ENCODE measurements at regions not wholly inside any gene's neighbourhood (a gene's known extent, or its start where the extent isn't known, plus 50 kb on each side); places are given as distances from the start of the nearest gene placed in this dataset.

- Histone ChIP-seq H3K9me3 (no peaks in the 10 kb centered on the region), H3K27me3 (no peaks in the 10 kb centered on the region), H3K27ac (no peak overlapping the region), H3K4me3 (no peak overlapping the region), H3K36me3 (no peaks in the 10 kb centered on the region), H3K4me1 (no peaks in the 10 kb centered on the region)
- intact Hi-C loops (cut with DNase I) = no loop called here
- no peak for DNase-seq (ENCODE audit: low spot score in 2 of 2)
- TF ChIP-seq CTCF (IDR thresholded peaks at IDR 0.05) = no peak
Measured at GRCh38 chr16:14338969-14339368, 267.9 kb downstream of the MRTFB start.

DNA sequence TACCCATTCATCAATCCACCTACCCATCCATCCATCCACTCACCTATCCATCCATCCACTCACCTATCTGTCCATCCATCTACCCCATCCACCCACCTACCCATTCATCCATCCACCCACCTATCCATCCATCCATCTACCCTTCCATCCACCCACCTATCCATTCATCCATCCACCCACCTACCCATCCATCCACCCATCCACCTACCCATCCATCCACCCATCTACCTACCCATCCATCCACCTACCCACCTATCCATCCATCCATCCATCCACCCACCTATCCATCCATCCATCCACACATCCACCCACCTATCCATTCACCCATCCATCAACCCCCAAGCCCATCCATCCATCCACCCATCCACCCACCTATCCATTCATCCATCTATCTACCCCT lies 267.1 kb downstream of the MRTFB start:
- intact Hi-C loops (cut with DNase I) = no loop called here
- Histone ChIP-seq H3K27ac (no peak overlapping the region), H3K4me3 (no peak overlapping the region), H3K9me3 (no peaks in the 10 kb centered on the region), H3K4me1 (no peaks in the 10 kb centered on the region), H3K27me3 (no peaks in the 10 kb centered on the region), H3K36me3 (no peaks in the 10 kb centered on the region)
- no peak for DNase-seq (ENCODE audit: low spot score in 2 of 2)
- TF ChIP-seq CTCF (IDR thresholded peaks at IDR 0.05) = no peak

DNA sequence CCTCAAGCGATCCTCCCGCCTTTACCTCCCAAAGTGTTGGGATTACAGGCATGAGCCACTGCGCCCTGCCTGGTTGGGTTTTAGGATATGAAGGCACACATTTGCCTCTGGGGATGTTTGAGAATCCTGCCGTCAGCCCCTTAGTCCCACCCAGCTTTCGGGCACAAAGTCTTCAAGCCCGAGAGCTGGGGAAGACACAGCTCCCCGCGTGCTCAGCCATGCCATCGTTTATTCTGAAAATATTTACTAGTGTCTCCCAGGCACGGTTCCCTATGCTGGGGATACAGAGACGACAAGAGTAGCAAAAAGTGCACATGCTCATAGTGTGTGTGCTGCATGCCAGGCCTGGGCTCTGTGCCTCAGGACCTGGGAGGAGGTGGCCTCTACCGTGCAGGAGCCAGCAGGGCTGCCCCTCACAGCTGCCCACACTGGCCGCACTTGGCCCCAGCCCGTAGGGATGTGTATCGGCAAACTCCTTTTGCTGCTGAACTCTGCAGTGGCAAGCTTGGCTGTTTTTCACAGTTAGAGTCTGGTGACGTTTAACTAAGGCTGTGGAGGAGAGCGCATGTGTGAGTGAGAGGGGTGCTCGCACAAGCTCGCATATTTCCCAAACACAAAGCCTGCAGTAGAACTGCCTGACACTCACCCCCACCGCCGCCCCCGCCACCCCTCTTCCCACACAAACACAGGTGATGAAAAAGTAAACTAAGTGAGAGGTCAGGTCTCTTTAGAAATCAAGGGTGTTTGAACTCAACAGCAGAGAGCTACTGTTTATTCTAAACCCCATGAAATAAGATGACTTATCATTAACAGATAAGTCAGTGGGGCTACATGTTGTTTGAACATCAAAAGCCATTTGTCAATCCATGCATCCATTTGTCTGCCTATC lies 266.4 kb downstream of the MRTFB start:
- no peaks in the 10 kb centered on the region for H3K9me3 ChIP-seq
- H3K27me3 ChIP-seq = no peaks in the 10 kb centered on the region
- no peaks in the 10 kb centered on the region for H3K4me1 ChIP-seq
- H3K27ac ChIP-seq = no peak overlapping the region
- no peak for TF ChIP-seq CTCF (IDR thresholded peaks at IDR 0.05)
- DNase-seq (ENCODE audit: low spot score in 2 of 2) = no peak
- intact Hi-C loops (cut with DNase I) = no loop called here
- no peaks in the 10 kb centered on the region for H3K36me3 ChIP-seq
- peak overlapping the region; percentile 27 to 32 for H3K4me3 ChIP-seq

DNA sequence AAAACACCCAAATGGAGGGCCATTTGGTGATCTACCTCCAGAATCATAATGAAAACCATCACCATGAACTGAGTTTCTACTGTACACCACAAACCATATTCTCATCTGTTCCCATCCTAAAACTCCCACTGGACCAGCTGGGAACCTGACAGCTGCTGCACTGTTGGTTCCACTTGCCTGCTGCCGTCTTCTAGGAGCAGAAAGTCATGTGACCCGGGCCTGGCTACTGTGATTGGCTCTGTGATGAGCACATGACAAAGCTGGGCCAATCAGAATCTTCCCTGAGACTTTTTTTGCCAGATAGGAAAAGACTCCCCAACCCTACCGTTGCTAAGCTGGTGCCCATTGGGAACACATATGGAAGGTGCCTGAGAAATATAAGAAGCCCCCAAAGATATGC lies 264.2 kb downstream of the MRTFB start:
- no peak for DNase-seq (ENCODE audit: low spot score in 2 of 2)
- H3K27me3 ChIP-seq = no peaks in the 10 kb centered on the region
- H3K9me3 ChIP-seq = no peaks in the 10 kb centered on the region
- intact Hi-C loops (cut with DNase I) = no loop called here
- no peak for TF ChIP-seq CTCF (IDR thresholded peaks at IDR 0.05)
- H3K27ac ChIP-seq = no peak overlapping the region
- H3K4me3 ChIP-seq = no peak overlapping the region
- H3K36me3 ChIP-seq = no peaks in the 10 kb centered on the region
- no peaks in the 10 kb centered on the region for H3K4me1 ChIP-seq

DNA sequence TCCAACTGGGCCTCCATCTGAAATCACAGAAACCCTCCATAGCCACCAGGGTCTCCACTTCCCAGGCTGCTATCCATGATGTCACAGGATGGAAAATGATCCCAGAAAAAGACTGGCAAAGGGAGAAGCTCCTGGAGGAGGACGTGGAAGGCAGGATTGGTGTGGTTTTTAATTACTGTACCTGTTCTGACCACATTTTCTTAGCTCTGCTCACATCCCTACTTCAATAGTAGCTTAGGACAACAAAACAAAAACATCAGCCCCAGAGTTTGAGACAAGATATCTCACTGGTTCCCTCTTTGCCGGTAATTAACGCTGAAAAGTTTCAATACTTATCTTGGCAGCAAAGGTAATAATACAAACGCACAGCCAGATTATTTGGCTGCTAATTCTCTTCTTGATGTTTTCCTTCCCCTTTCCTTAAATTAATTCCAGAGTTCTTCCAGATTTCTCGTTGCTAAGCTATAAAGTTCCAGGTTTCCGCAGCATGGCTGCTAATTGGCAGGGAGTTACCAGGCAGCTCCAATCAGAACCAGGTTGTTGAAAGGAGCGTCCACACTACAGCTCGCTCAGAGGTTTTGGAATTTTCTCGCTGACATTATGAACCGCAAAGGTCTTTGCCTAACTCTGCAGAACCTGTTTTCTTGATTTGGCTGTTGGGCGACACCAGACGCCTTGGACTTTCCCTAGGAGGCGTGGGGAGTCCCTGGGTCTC lies 263.4 kb downstream of the MRTFB start:
- H3K4me1 ChIP-seq = no peaks in the 10 kb centered on the region
- no peak overlapping the region for H3K27ac ChIP-seq
- H3K27me3 ChIP-seq = no peaks in the 10 kb centered on the region
- H3K9me3 ChIP-seq = no peaks in the 10 kb centered on the region
- TF ChIP-seq CTCF (IDR thresholded peaks at IDR 0.05) = no peak
- no peak for DNase-seq (ENCODE audit: low spot score in 2 of 2)
- H3K4me3 ChIP-seq = no peak overlapping the region
- H3K36me3 ChIP-seq = no peaks in the 10 kb centered on the region
- intact Hi-C loops (cut with DNase I) = no loop called here
